Adipocyte (in vitro differentiated cells): ENCODE measurements at regions not wholly inside any gene's neighbourhood (a gene's known extent, or its start where the extent isn't known, plus 50 kb on each side); places are given as distances from the start of the nearest gene placed in this dataset.

Source experiments
- DNase-seq: peaks from one replicate; pipeline ENCODE4 v3.0.0-alpha.2; 2015; ENCODE audit warnings: low read depth
- H3K27me3 ChIP-seq: replicated peaks from 2 replicates; pipeline ENCODE4 v1.7.0; 2013; ENCODE audit warnings: mild to moderate bottlenecking, low read length, moderate library complexity; ENCODE audit not compliant: control insufficient read depth, insufficient read depth
- H3K36me3 ChIP-seq: 2 replicates; pipeline ENCODE4 v1.7.0; 2013; ENCODE audit warnings: low read length, mild to moderate bottlenecking, moderate library complexity; ENCODE audit not compliant: control insufficient read depth, insufficient read depth, severe bottlenecking
- H3K4me1 ChIP-seq: 2 replicates; pipeline ENCODE4 v1.7.0; 2013; ENCODE audit warnings: mild to moderate bottlenecking, low read length, moderate library complexity; ENCODE audit not compliant: control insufficient read depth, insufficient read depth
- H3K4me3 ChIP-seq: 2 replicates; pipeline ENCODE4 v1.7.0; 2013; ENCODE audit warnings: mild to moderate bottlenecking, low read length, moderate library complexity
- H3K9ac ChIP-seq: 2 replicates; pipeline ENCODE4 v1.7.0; 2013; ENCODE audit warnings: mild to moderate bottlenecking, low read length, moderate library complexity
- H3K9me3 ChIP-seq: 2 replicates; pipeline ENCODE4 v1.7.0; 2013; ENCODE audit warnings: mild to moderate bottlenecking, low read length, moderate library complexity; ENCODE audit not compliant: control insufficient read depth

GRCh38 chr5:104266161-104266560 lies 703.6 kb upstream of the NUDT12 start:
- no peak overlapping the region for H3K4me3 ChIP-seq
- H3K36me3 ChIP-seq, result no peaks in the 10 kb centered on the region
- no peaks in the 10 kb centered on the region for H3K4me1 ChIP-seq
- no peaks in the 10 kb centered on the region for H3K9me3 ChIP-seq
- H3K27me3 ChIP-seq, result no peaks in the 10 kb centered on the region
- no peak overlapping the region for H3K9ac ChIP-seq
- DNase-seq, result peak; percentile 48

GRCh38 chr5:104265531-104266140 lies 703.0 kb upstream of the NUDT12 start:
- Histone ChIP-seq H3K4me1 (no peaks in the 10 kb centered on the region), H3K36me3 (no peaks in the 10 kb centered on the region), H3K9ac (no peak overlapping the region)

GRCh38 chr5:104247260-104247659 lies 684.7 kb upstream of the NUDT12 start:
- H3K9ac ChIP-seq, result no peak overlapping the region
- H3K36me3 ChIP-seq, result no peaks in the 10 kb centered on the region
- H3K4me1 ChIP-seq, result no peaks in the 10 kb centered on the region
- no peak overlapping the region for H3K4me3 ChIP-seq
- H3K27me3 ChIP-seq, result no peaks in the 10 kb centered on the region
- no peaks in the 10 kb centered on the region for H3K9me3 ChIP-seq
- no peak for DNase-seq

More at GRCh38 chr5:104265531-104266140, 703.0 kb upstream of the NUDT12 start:
- Histone ChIP-seq H3K27me3 (no peaks in the 10 kb centered on the region), H3K4me3 (no peak overlapping the region), H3K9me3 (no peaks in the 10 kb centered on the region)
- peak; percentile 6 for DNase-seq

GRCh38 chr5:104241046-104241445 lies 678.5 kb upstream of the NUDT12 start:
- peaks cover 3% of the 10 kb centered on the region for H3K4me1 ChIP-seq
- no peaks in the 10 kb centered on the region for H3K27me3 ChIP-seq
- no peak overlapping the region for H3K9ac ChIP-seq
- no peak for DNase-seq
- no peak overlapping the region for H3K4me3 ChIP-seq
- H3K9me3 ChIP-seq, result no peaks in the 10 kb centered on the region
- no peaks in the 10 kb centered on the region for H3K36me3 ChIP-seq

GRCh38 chr5:104237586-104237985 lies 675.0 kb upstream of the NUDT12 start:
- Histone ChIP-seq H3K4me1 (peaks cover 3% of the 10 kb centered on the region), H3K36me3 (no peaks in the 10 kb centered on the region), H3K4me3 (no peak overlapping the region), H3K9ac (no peak overlapping the region), H3K27me3 (no peaks in the 10 kb centered on the region), H3K9me3 (no peaks in the 10 kb centered on the region)
- DNase-seq, result no peak

- no peaks in the 10 kb centered on the region for H3K4me1 ChIP-seq
- H3K9me3 ChIP-seq, result no peaks in the 10 kb centered on the region
- no peak overlapping the region for H3K4me3 ChIP-seq
- no peak for DNase-seq
- H3K36me3 ChIP-seq, result no peaks in the 10 kb centered on the region
- no peaks in the 10 kb centered on the region for H3K27me3 ChIP-seq
- no peak overlapping the region for H3K9ac ChIP-seq
These were observed 661.5 kb upstream of the NUDT12 start for GRCh38 chr5:104223885-104224773.

GRCh38 chr5:104218200-104218599 lies 655.6 kb upstream of the NUDT12 start:
- Histone ChIP-seq H3K4me3 (no peak overlapping the region), H3K27me3 (no peaks in the 10 kb centered on the region), H3K9ac (no peak overlapping the region), H3K36me3 (no peaks in the 10 kb centered on the region), H3K9me3 (no peaks in the 10 kb centered on the region), H3K4me1 (no peaks in the 10 kb centered on the region)
- no peak for DNase-seq

GRCh38 chr5:104213216-104213615 lies 650.6 kb upstream of the NUDT12 start:
- H3K4me3 ChIP-seq, result no peak overlapping the region
- H3K27me3 ChIP-seq, result no peaks in the 10 kb centered on the region

GRCh38 chr5:104199771-104200170 lies 637.2 kb upstream of the NUDT12 start:
- Histone ChIP-seq H3K9me3 (no peaks in the 10 kb centered on the region), H3K4me3 (no peak overlapping the region), H3K9ac (no peak overlapping the region), H3K27me3 (no peaks in the 10 kb centered on the region), H3K4me1 (no peaks in the 10 kb centered on the region), H3K36me3 (no peaks in the 10 kb centered on the region)
- peak; percentile 29 for DNase-seq

More at GRCh38 chr5:104213216-104213615, 650.6 kb upstream of the NUDT12 start:
- Histone ChIP-seq H3K36me3 (no peaks in the 10 kb centered on the region), H3K9me3 (no peaks in the 10 kb centered on the region), H3K9ac (no peak overlapping the region), H3K4me1 (no peaks in the 10 kb centered on the region)
- no peak for DNase-seq

- Histone ChIP-seq H3K36me3 (no peaks in the 10 kb centered on the region), H3K4me3 (no peak overlapping the region), H3K9ac (no peak overlapping the region), H3K27me3 (no peaks in the 10 kb centered on the region), H3K4me1 (no peaks in the 10 kb centered on the region), H3K9me3 (no peaks in the 10 kb centered on the region)
- DNase-seq, result no peak
These were observed 635.6 kb upstream of the NUDT12 start for GRCh38 chr5:104198156-104198555.

- Histone ChIP-seq H3K9ac (no peak overlapping the region), H3K4me3 (no peak overlapping the region), H3K9me3 (no peaks in the 10 kb centered on the region), H3K4me1 (no peaks in the 10 kb centered on the region), H3K36me3 (no peaks in the 10 kb centered on the region), H3K27me3 (no peaks in the 10 kb centered on the region)
- peak; percentile 90 for DNase-seq
These were observed 627.3 kb upstream of the NUDT12 start for GRCh38 chr5:104189909-104190308.
